NCI-H524 treated with DMSO at 0.1 percent for 48 hours (cell line): ENCODE measurements at regions not wholly inside any gene's neighbourhood (a gene's known extent, or its start where the extent isn't known, plus 50 kb on each side); places are given as distances from the start of the nearest gene placed in this dataset.

Source experiments
- DNase-seq: peaks from one replicate; lab custom pipeline; 2025; lab: John Stamatoyannopoulos, UW

DNA sequence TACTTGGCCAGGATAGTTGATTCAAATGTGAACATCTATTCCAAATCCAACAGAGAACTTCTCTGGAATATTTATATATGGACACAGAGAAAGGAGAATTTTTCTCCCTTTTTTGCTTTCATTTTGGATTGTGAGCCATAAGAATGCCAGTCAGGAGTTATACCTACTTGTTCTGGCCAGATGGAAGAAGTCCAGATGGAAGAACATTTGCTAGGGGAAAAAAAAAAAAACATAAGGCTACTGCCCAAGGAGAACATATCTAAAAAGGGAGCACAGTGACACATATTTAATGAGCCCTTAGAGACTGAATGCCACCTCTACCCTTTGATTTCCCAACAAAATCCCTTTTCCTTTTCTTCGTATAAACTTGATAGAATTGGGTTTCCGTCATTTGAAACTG lies 61.7 kb upstream of the PPP2R2B start:
- DNase-seq, result no peak

DNA sequence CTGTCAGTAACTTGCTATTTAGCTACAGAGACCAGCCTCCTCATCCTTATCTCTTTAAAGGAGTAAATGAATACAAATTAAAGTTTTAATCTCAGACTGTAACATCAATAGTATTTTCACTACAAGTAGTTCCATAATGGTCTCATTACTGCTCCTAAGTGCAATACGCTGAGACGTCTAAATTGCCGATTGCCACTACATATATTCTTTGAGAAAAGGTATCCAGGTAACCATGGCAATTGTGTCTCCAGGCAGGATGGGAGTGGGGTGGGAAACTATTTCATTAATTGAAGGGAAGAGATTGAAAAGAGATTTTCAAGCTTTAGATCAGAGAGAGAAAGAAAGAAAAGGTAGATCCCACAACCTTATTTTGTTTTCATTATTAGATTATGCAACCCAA lies 65.5 kb upstream of the PPP2R2B start:
- no peak for DNase-seq

DNA sequence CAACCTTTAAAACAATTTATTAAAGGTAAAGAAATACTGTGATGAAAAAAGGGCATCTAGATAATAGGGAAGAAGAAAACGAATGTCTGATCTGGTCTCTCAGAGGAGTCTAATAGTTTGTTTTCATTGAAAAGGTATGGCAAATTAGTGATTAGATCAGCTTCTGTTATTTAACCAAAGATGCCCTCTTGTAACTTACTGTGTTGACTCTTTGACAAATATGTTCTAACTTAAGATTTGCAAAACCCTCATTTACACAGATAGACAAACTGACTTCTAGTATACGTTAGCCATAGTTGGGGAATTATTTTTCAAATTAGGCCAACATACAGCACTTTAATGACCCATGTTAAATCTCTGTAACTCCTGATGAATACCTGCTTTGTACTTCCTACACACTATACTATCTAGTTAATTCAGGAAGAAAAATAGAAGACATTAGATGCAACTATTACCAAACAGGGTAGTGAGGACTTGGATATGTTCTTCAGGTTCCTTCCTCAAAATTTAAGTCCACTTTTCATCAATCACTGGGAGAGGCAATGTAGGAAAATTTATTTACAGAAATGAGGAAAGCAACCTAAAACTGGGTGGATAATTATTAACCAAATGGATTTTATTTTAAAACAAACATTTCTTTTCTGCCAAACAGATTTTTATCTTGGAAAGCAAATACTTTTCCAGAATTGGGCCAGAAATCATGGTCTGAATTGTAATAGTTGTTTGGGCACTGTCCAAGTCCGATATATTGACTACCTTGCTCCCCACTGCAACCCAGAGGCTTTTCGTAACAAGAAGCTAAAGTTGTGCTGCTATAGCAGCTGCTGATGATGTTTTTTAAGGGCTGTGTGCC lies 66.4 kb upstream of the PPP2R2B start:
- no peak for DNase-seq

DNA sequence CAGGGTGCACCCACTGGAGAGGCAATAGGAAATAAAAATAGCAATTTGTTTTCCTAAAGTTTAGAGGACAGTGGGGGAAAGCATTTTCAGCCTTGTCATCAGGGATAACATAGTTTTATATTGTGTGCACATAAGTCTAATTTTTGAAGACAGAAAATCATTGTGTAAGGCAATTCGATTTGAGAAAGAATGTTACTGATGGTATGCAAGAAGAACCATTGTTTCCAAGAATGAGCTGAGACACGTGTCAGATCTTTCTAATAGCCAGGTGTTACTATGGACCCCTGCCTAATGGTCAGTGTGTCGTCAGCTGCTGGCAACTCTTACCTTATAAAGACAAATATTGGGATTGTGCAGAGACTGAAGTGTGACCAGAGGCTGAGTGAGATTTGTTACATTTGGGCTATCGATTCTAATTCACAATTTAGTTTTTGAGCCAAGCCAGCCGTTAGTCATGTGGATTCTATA lies 67.1 kb upstream of the PPP2R2B start:
- DNase-seq, result no peak

DNA sequence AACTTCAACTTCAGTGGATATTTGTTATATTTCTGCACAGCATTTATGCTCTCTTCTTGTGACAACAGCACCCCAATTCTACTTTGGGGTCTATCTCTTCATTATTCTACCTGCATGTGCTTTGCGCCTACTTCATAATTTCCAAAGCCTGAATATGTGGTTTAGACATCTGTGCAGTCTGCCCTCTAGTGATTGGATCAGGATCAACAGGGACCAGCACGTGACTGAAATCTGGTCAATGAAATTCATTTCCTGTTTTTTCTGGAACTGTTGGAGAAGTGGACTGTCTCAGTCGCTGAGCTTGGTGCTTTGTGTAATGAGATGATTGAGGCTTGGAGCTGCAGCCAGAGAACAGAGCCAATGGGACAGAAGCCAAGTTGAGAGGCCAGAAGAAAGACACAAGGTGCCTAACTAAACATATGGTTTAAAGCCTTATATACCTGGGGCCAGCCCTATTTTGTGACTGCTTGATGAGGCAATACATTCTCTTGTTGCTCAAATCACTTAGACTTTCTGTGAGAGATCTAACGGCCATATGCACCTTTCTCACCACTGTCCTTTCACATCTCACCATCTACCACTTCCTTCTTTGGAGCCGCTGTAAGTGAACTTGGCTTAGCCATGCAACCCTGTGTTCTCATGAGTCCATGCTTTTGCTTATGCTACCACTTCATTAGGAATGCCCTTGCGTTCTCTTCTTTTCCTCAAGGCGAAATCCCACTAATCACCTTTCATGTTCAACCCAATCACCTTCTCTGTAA lies 68.8 kb upstream of the PPP2R2B start:
- DNase-seq, result no peak

DNA sequence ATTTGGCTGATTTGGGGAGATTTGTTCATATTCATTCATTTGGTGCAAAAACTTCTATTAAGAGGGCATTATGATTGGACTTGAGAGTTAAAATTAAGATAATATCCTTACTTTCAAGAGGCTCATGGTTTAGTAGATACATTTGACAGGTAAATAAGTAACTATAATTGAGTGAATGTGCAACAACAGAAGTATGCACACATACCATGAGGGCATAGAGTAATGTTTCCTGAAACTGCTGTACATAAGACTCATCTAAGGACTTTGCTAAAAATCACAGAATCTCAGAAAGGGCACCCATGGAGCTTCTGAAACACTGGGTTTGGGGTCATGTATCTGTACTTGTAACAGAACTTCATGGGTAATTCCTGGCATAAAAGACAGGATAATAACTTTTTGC lies 70.1 kb upstream of the PPP2R2B start:
- DNase-seq, result no peak

DNA sequence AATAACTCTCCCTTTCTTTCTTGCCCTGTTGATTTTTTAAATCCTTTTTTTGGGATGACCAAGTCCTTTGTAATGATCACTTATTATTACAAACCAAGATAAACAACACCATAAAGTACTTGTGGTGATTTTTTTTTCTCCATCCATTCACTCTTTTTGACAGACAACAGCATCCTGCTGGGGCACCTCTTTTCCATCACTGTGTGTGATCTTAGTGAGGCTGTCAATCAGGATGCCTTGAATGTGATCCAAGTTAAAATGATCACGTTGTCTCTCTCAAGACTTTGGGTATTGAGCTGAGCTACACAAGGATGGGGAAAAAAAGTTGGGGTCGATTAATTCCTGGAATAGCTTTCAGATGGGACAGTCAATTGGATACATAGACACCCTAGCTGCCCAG lies 73.6 kb upstream of the PPP2R2B start:
- DNase-seq, result no peak

DNA sequence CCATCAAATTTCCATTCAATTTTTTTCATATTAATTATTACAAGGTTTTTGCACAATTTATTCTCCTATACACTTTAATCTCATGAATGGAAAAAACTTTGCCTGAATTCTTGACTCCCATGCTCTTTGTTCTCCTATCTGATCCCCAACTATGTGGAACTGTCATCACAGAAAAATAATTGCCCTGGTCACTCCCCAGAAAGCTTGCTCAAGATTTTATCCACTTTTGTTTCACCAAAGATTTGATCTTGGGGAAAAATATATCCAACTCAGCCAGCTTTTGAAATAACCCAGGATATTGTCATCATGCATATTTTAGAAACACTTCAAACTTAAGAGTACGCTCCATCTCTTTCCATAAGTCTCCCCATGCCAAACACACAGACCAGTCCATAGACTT lies 77.7 kb upstream of the PPP2R2B start:
- DNase-seq, result no peak

DNA sequence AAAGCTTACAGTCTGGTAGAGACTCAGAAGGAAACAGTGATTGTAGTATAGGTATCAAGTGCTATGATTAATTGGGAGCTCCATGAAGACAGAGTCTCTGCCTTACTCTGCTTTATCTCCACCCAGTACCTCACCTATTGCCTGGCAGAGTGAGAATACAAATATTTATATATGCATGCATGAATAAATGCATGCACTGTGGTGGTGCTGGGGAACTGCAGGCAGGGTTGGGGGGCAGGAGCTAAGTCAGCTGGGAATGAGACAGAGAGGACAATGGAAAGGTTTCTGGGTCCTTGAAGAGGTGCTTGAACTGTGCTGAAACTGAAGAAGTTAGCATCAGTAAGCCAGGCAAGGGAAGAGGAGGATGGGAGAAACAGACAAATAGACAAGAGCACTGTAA lies 80.8 kb upstream of the PPP2R2B start:
- DNase-seq, result no peak

DNA sequence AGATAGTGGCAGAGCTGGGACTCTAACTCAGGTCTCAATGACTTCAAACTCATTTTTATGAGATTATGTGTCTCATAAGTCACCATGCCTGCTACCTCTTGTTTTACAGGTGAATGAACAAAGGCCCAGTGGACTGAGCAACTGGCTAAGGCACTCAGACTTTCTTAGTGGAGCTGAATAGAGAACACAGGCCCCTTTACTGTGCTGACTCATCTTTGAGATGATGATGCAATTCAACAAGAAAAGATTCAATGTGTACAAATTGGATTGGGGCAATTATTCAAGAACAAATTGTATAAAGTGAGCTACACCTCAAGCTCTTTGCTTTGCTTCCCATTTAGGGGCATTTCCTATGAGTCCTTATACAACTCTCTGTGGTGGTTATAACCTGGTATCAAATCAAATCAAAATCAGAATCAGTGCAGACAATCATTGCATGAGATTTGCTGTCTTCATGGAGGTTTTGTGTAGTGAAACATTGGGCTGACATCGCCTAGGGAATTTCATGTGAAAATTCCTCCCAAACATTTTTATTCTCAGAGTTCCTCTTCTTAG lies 84.3 kb upstream of the PPP2R2B start:
- DNase-seq, result no peak

DNA sequence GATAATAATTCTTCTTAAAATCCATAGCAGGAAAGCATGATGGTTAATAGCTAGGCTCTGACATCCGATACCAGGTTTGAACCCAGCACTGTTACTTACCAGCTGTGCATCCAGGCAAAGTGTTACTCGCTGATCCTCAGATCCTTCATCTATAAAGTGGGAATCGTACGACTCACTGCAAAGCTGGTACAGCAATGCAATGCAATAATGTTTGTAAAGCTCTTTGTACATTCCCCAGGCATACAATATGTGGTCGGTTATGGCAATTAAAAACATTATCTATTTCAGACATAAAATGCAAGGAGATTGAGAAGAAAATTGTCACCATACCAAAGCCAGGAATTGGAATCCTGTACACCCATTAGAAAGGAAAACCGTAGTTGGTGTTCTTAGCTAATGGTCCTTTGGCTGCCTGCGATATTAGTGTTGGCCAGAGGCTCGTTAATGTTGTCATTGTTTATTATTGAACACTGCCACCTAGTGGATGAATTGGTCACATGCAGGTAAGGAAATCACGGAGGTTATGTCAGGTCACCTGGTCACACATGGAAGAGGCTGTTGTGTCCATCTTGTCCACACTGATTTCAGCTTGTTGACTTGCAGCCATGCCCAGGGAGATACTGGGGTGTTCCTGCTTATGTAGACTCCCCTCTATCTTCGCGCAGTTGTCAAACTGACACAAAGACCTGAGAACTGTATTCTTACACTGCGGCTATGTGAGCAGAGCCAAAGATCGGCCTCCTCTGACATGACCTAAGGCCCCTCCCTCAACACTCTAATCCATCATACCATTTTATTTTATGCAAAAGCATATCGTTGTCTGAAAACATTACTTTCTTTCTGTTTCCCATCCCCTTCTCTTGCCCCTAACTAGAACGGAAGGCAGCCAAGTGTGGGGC lies 87.5 kb upstream of the PPP2R2B start:
- peak; percentile 54 for DNase-seq

DNA sequence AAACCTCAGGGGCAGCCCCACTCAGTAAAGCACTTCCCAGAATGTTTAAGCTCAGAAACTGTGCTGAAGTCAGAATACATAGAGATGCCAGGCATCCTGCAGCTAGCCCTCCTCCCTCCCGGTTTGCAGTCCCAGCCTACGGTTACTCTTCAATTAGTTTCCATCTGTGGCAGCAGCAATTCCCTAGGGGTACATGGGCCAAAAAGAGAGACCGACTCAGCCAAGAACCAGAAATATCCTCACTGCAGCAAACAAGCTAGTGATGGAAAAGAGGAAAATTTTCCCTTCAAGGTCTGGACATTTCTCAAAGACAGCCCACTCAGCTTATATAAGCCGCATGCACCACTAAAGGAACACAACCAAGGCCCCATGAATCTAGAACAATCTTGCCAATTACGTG lies 89.1 kb upstream of the PPP2R2B start:
- no peak for DNase-seq

DNA sequence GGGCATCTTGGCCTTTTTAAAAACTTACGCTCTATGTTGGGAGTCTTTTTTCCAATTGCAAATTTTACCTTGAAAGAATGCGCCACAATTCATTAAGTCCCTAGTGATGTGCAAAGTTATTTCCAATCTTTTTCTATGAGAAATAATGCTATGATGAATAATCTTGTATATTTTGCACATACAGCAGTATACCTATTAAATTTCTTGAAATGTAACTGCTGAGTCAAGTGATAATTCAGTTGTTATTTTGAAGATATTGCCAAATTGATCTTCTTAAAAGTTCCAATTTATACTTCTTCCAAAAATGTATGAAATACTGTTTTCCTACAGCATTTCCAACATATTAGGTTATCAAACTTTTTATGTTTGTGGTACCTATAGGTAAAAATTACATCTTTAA lies 92.8 kb upstream of the PPP2R2B start:
- no peak for DNase-seq

DNA sequence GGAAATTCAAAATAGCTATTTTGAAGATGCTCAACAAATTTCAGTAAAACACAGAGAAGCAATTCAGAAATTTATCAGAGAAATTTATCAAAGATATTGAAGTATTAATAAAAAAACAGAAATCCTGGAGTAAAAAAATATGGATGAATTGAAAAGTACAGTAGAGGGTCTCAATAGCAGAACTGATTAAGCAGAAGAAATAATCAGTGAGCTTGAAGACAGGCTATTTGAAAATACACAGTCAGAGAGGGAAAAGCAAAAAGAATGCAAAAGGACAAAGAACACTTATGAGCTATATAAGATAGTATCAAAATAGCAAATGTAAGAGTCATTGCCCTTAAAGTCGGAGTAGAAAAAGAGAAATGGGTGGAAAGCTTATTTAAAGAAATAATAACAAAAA lies 107.9 kb upstream of the PPP2R2B start:
- DNase-seq, result no peak

DNA sequence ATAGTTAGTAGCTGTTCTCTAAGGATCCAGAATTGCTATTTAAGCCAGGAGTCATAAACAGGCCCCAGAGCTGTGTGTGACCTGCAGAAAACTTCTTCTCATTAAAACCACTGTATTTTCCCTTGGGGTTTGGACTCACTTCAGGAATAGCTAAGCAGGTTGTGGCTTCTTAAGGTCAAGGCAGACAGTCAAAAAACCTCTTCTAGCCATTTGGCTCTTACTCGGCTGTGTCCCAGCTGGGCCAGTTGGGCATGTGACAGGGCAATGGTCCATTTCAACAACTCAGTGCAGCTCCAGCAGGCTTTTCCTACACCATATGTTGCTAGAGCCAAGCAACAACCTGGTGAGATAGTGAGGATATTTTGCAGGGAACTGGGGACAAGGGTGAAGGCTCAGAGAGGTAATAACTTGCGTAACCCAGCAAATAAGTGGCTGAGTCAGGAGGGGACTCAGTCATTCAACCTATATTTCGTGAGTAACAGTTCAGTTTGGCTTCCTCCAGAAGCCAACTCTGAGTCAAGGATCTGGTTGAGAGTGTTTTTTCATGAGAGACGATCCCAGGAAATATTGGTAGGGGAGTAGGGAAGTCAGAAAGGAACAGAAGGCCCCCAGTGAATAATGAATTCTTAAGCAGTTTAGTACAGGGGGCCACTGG lies 115.4 kb upstream of the PPP2R2B start:
- no peak for DNase-seq

DNA sequence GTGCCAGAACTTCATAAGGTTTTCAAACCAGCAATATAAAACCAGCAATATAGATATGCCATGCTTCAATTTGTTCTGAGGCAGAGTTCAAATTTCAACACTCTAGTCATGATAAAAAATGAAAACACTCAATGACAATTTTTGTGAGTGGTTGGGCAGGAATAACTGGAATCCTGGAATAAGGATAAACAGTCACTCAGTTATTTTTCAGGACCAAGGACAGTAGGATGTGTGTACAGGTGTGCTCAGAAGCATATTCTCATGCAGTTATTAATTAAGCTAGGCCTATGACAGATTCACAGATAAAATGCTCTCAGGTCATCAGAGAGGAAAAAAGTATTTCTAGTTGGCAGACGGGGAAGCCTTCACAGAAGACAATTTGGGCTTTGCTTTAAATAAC lies 117.3 kb upstream of the PPP2R2B start:
- DNase-seq, result no peak

DNA sequence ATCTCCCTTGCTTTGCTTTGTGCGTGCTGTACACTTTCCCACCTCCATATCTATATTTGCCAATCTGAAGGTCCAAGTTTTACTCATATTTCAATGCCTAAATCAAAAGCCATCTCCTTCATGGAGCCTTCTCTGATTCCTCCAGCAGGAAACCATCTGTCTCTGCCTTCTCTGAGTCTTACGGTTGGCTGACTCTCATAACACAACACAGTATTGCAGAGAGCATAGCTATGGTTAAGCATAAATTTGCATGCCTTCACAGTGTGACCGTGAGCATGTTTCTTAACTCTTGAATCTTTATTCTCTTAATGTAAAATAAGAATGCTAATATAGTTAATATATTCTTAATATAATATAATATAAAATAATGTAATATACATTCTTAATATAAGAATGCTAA lies 136.8 kb upstream of the PPP2R2B start:
- DNase-seq, result no peak

DNA sequence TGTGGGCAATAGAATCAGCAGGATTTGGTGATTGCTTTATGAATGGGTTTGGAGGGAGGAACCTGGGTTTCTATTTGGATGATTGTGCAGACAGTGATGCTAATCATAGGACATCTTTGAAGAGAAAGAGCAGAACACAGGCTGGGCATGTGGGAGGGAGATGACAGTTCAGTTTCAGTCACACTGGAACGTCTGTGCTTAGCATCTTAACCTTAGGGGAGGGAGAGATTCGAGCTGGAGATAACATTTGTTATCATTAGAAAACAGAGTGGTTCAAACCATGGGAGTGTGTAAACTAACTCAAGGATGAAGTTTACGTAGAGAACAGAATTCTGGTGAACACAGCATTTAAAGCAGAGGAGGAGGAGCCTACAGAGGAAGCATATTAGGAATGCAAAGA lies 138.6 kb upstream of the PPP2R2B start:
- no peak for DNase-seq

DNA sequence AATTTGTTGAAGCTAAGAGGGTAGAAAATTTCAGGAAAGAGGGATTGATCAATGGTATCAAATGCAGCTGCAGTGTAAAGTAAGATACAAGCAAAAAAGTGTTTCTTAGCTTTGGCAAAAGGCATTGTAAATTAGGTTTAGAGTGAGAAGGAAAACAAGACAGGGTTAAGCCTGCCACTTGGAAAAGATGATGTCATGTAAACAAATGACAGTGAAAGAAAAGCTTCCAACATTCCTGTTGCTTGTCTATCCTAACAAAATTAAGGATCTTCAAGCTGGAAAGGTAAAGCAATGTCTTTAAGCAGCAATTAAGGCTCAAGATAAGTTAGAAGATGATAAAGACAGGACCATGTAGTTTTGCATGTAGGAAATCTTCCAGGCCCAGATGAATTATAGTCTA lies 139.1 kb upstream of the PPP2R2B start:
- no peak for DNase-seq

DNA sequence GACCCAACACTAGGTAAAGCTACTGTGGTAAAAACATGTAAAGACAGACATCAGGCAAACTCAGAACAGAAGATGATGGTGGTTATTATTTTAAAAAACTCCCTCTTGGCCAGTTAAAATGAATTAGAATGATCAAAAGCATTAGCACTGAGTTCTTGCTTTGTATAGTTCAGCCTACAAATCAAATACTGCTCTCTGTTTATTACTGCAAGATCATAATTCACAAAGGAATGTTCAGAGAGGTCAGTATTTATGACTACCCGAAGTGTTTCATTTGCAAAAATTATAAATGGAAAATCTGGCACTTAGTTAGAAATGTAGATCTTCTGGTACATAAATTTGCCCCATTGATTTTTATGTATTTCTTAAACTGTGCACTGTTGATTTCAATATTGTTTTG lies 140.3 kb upstream of the PPP2R2B start:
- no peak for DNase-seq

DNA sequence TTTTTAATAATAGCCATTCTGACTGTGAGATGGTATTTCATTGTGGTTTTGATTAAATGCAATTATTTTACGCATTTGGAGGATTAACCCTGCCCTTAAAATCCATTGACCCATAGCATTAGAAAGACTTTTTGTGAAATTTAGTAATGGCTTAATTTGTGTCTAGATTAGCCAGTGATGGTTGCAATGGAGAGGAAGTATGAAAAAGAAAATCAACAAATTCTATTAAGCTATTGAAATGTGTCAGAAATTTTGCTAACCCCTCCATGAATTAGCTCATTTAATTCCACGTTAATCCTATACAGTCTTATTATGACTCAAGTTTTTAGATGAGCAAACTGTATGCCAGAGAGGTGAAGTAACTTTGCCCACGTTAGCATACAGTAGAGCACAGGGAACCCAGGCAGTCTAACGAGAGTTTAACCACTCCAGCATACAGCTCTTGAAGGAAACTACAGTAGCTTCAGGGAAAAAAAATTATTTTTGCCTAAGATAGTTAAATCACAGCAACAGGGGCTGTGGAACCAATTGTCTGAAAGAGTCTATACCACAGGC lies 158.2 kb upstream of the PPP2R2B start:
- no peak for DNase-seq
